Thymus (tissue), 11 donors: ENCODE measurements at regions not wholly inside any gene's neighbourhood (a gene's known extent, or its start where the extent isn't known, plus 50 kb on each side); places are given as distances from the start of the nearest gene placed in this dataset.

Experiments used
- DNase-seq, 9 donors: peaks; one replicate each; pipeline ENCODE4 v3.0.0-alpha.2; 2013; ENCODE audit warnings: low spot score in 9 of 9, low read depth in 6 of 9, missing footprints in 1 of 9
- H3K27ac ChIP-seq, 2 donors: one replicate each; pipeline ENCODE4 v1.5.1; 2013; ENCODE audit warnings: control low read depth in 1 of 2, low read depth in 1 of 2, low read length in 1 of 2, mild to moderate bottlenecking in 1 of 2, moderate library complexity in 1 of 2
- H3K27me3 ChIP-seq, 2 donors: one replicate each; pipeline ENCODE4 v1.5.1; 2013; ENCODE audit warnings: low read length in 1 of 2; ENCODE audit not compliant: control insufficient read depth in 2 of 2, insufficient read depth in 1 of 2
- H3K36me3 ChIP-seq, 2 donors: one replicate each; pipeline ENCODE4 v1.5.1; 2013; ENCODE audit warnings: low read length in 1 of 2, mild to moderate bottlenecking in 1 of 2, moderate library complexity in 1 of 2; ENCODE audit not compliant: control insufficient read depth in 2 of 2, insufficient read depth in 2 of 2
- H3K4me1 ChIP-seq, 2 donors: one replicate each; pipeline ENCODE4 v1.5.1; 2013; ENCODE audit warnings: low read length in 2 of 2; ENCODE audit not compliant: control insufficient read depth in 2 of 2, insufficient read depth in 2 of 2
- H3K4me3 ChIP-seq, 2 donors: one replicate each; pipeline ENCODE4 v1.5.1; 2013; ENCODE audit warnings: low read length in 2 of 2, control low read depth in 1 of 2, mild to moderate bottlenecking in 1 of 2
- H3K9me3 ChIP-seq, 2 donors: one replicate each; pipeline ENCODE4 v1.5.1; 2013; ENCODE audit warnings: low read length in 1 of 2, mild to moderate bottlenecking in 1 of 2; ENCODE audit not compliant: control insufficient read depth in 2 of 2, insufficient read depth in 1 of 2
- WGBS: extraction: QIAGEN DNeasy Blood & Tissue Kit; methylation state at CpG from one replicate; pipeline ENCODE4 v1.1.7; 2013; 5-methylcytosine and 5-hydroxymethylcytosine counted together
- donor health status: healthy.

DNA sequence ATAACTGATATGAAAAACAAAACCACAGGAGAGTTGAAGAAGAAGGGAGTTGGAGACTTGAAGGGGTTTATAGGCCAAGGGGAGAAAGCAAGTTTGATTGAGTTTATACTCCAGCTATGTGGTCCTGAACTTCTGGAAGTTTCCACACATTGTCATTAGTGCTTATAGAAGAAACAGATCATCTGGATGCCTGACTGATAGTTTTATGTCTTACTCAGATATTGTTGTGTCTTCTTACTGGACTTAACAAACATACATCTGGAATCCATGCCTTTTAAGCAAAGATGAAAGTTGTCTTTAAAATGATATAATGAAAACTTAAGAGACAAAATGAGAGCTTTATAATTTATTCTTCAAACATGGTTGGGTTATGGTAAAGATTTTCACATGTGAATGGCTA is 101.3 kb upstream of the FZD8 start:
- no peaks in the 10 kb centered on the region for H3K4me1 ChIP-seq
- no peaks in the 10 kb centered on the region for H3K9me3 ChIP-seq
- H3K27me3 ChIP-seq, result no peaks in the 10 kb centered on the region
- no peak overlapping the region for H3K27ac ChIP-seq
- H3K4me3 ChIP-seq, result no peak overlapping the region
- no peaks in the 10 kb centered on the region for H3K36me3 ChIP-seq
- no peak for DNase-seq

DNA sequence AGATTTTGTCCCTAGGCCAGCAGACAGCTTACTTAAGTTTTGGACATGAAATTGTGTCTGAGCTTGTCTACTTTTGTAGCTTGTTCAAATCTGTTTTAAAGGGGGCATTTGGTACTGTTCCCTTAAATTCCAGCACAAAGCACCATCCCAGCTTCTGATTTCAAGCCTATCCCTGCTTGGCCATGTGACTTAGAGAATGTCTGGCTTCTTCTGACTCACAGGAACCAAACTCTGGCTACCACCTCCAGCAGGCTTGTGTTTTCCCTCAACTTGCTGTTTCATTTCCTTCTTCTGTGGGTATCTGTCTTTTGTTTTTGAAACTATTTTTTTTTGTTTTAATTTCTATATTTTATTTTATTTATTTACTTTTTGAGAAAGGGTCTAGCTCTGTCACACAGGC is 97.9 kb upstream of the FZD8 start:
- Histone ChIP-seq H3K9me3 (no peaks in the 10 kb centered on the region), H3K4me3 (no peak overlapping the region), H3K4me1 (no peaks in the 10 kb centered on the region), H3K36me3 (no peaks in the 10 kb centered on the region), H3K27me3 (no peaks in the 10 kb centered on the region), H3K27ac (no peak overlapping the region)
- DNase-seq, result no peak

DNA sequence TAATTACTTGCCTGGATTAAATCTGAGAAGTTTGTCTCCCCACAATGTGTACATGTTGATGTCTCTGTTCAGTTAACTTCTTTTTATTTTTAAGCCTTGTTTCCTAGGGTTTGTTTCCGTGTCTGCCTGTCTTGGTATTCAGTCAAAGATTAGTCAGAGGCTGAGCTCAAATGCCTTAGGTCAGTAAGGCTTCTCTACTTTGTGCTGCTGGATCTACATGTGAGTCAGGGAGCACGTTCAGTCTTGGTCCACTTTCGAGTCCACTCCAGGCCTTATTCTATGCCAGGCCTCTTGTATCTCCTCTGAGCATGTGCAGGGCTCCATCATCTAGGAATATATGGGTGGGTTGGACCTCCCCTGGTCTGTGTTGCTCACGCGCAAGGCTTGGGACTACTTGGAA is 93.3 kb upstream of the FZD8 start:
- Histone ChIP-seq H3K4me3 (no peak overlapping the region), H3K36me3 (no peaks in the 10 kb centered on the region), H3K27ac (no peak overlapping the region), H3K27me3 (no peaks in the 10 kb centered on the region), H3K9me3 (no peaks in the 10 kb centered on the region), H3K4me1 (no peaks in the 10 kb centered on the region)
- 98% methylated on average over 5 of the region's 5 CpGs for WGBS
- DNase-seq, result no peak

DNA sequence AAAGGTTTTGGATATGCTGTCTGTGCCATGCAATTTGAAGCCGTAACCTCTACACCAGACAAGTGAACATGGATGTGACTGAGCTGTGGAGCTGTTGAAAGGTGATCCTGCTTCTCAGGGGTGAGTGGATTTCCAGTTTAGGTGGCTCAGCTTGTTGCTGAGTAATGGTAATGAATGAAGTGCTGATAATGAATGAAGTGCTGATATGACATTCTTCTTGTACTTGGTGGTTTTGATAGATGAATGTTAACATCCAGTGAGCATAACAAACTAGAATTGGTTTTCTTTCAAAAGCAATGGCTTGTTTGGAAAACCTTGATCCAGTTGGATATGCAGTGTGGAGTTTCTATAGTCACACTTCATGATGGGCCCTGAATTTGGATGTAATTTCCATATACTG is 89.7 kb upstream of the FZD8 start:
- Histone ChIP-seq H3K27ac (no peak overlapping the region), H3K4me1 (no peaks in the 10 kb centered on the region), H3K9me3 (no peaks in the 10 kb centered on the region), H3K36me3 (no peaks in the 10 kb centered on the region), H3K27me3 (no peaks in the 10 kb centered on the region), H3K4me3 (no peak overlapping the region)
- 95% methylated on average over 1 of the region's 1 CpG for WGBS
- no peak for DNase-seq

DNA sequence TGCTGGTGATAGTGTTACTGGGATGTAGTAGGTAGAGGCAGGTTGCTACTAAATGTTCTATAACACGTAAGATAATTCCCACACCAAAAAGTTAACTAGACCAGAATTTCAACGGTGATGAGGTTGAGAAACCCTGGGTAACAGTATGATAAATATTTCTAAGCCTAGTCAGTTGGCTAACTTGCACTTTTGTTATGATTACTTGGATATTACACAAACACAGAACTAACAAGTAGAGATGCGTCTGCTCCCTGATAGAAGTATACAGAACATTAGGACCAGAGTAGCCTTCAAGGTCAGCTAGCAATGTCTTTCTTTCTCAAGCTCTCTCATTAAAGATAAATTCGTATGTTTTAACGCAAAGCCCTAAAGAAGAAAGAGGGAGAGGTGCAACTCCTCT is 86.2 kb upstream of the FZD8 start:
- H3K9me3 ChIP-seq, result no peaks in the 10 kb centered on the region
- 78% methylated on average over 5 of the region's 5 CpGs for WGBS
- H3K36me3 ChIP-seq, result no peaks in the 10 kb centered on the region
- no peak overlapping the region for H3K4me3 ChIP-seq
- H3K27me3 ChIP-seq, result no peaks in the 10 kb centered on the region
- DNase-seq, result no peak
- H3K4me1 ChIP-seq, result no peaks in the 10 kb centered on the region
- H3K27ac ChIP-seq, result no peak overlapping the region

DNA sequence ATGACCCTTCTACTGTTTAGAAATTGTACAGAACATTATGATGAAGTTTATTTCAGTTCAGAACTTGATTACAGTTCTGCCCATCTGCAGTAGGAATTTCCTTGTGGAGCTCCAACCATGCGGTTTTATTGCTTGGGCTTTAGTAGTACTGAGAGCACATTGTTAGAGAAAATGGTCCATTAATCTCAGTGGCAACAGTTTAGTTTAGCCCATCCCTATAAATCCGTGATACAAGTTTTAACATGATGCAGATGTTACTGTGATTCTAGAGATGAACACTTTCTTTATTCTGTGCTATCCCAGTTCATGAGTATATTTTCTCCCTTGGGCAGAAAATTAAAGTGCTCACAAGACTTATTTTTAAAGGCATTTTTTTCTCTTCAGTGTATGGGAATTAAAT is 84.8 kb upstream of the FZD8 start:
- 90% methylated on average over 2 of the region's 2 CpGs for WGBS
- Histone ChIP-seq H3K36me3 (no peaks in the 10 kb centered on the region), H3K4me3 (no peak overlapping the region)

DNA sequence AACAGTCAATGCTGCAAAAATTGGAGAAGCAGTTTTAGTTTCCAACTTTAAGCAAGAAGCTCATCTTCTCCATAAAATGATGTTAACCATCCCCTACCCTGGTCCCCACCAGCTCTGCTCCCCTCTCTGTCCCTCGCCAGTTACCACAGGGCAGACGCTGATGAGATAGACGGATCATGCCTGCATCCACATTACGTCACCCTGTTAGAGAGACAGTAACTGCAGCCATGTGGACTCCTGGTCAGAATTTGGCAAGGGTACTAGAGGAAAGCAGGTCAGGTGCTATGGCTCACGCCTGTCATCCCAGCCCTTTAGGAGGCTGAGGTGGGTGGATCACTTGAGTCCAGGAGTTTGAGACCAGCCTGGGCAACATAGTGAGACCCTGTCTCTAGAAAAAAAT is 81.9 kb upstream of the FZD8 start:
- no peak for DNase-seq
- H3K36me3 ChIP-seq, result no peaks in the 10 kb centered on the region
- no peak overlapping the region for H3K27ac ChIP-seq
- WGBS, result over 99% methylated on average over 5 of the region's 5 CpGs
- H3K9me3 ChIP-seq, result no peaks in the 10 kb centered on the region
- H3K4me3 ChIP-seq, result no peak overlapping the region
- H3K4me1 ChIP-seq, result no peaks in the 10 kb centered on the region
- no peaks in the 10 kb centered on the region for H3K27me3 ChIP-seq

More for the DNA sequence above, 84.8 kb upstream of the FZD8 start:
- H3K4me1 ChIP-seq, result no peaks in the 10 kb centered on the region
- no peak overlapping the region for H3K27ac ChIP-seq
- no peaks in the 10 kb centered on the region for H3K27me3 ChIP-seq
- DNase-seq, result no peak
- no peaks in the 10 kb centered on the region for H3K9me3 ChIP-seq

DNA sequence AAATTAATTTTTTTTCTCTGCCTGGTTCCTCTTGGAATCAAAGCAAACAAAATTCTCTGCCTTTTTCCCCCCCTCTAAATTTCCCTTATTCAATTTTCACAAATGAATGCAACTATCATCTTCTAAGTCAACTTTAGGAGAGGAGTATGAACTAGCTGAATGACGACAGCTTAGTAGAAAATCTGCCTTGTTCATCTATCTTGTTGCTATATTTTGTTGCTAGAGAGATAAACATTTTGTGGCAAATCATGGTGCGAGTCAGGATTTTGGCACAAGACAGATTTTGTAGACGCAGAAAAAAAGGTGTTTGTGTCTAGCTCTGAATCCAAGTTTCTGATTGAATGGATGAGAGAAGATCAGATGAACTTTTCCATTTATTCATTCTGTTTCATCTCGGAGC is 81.0 kb upstream of the FZD8 start:
- no peaks in the 10 kb centered on the region for H3K27me3 ChIP-seq
- DNase-seq, result no peak
- 93% methylated on average over 4 of the region's 4 CpGs for WGBS

DNA sequence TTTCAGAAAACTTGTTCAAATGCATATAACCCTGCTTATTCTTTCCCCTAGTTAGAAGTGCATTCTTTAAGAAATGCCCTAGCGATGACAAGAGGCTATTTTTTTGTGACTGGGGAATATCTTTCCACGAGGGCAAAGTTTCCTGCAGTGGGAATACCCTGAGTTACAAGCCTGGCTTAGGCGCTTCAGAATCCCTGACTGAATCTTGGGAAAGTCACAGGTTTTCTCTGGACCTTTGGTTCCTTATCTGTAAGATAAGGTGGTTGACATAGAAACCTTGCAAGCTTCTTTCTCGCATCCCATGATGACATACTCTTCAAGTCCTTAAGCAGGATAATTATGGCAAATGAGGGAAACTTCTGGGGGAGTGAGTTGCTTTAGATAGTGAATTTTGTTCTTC is 80.5 kb upstream of the FZD8 start:
- DNase-seq, result no peak
- no peaks in the 10 kb centered on the region for H3K9me3 ChIP-seq
- H3K4me3 ChIP-seq, result no peak overlapping the region
- no peaks in the 10 kb centered on the region for H3K4me1 ChIP-seq
- WGBS, result 91% methylated on average over 4 of the region's 4 CpGs
- H3K27me3 ChIP-seq, result no peaks in the 10 kb centered on the region
- no peak overlapping the region for H3K27ac ChIP-seq
- H3K36me3 ChIP-seq, result no peaks in the 10 kb centered on the region

More for the DNA sequence above, 81.0 kb upstream of the FZD8 start:
- Histone ChIP-seq H3K9me3 (no peaks in the 10 kb centered on the region), H3K4me1 (no peaks in the 10 kb centered on the region), H3K27ac (no peak overlapping the region), H3K36me3 (no peaks in the 10 kb centered on the region), H3K4me3 (no peak overlapping the region)

DNA sequence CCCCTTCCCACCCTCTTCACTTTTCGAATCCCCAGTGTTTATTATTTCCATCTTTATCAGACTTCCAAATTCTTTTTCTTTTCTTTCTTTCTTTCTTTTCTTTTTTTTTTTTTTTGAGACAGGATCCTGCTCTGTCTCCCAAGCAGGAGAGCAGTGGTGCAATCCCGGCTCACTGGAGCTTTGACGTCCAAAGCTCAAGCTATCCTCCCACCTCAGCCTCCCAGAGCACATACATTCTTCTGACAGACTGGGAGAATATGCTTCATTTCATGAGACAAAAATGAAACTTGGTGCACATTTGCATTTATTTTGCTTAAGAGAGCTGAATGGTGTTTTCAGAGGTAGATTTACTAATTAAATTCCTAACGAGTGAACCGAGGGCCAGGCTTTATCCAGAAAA is 80.1 kb upstream of the FZD8 start:
- H3K27ac ChIP-seq, result no peak overlapping the region
- H3K9me3 ChIP-seq, result no peaks in the 10 kb centered on the region
- H3K36me3 ChIP-seq, result no peaks in the 10 kb centered on the region
- no peak overlapping the region for H3K4me3 ChIP-seq
- no peaks in the 10 kb centered on the region for H3K4me1 ChIP-seq
- no peaks in the 10 kb centered on the region for H3K27me3 ChIP-seq
- 96% methylated on average over 5 of the region's 5 CpGs for WGBS
- no peak for DNase-seq
